Activated CD4-positive, alpha-beta T cell treated with anti-CD3 and anti-CD28 coated beads, Interleukin-10, Interleukin-2, amounts not matched to agents 100 ng/mL and 50 ng/mL, durations not matched to agents 16 hours and 8 hours (primary cell): ENCODE measurements at regions not wholly inside any gene's neighbourhood (a gene's known extent, or its start where the extent isn't known, plus 50 kb on each side); places are given as distances from the start of the nearest gene placed in this dataset.

Experiments used
- DNase-seq: peaks from one replicate; pipeline ENCODE4 v3.0.0-alpha.2; 2020

DNA sequence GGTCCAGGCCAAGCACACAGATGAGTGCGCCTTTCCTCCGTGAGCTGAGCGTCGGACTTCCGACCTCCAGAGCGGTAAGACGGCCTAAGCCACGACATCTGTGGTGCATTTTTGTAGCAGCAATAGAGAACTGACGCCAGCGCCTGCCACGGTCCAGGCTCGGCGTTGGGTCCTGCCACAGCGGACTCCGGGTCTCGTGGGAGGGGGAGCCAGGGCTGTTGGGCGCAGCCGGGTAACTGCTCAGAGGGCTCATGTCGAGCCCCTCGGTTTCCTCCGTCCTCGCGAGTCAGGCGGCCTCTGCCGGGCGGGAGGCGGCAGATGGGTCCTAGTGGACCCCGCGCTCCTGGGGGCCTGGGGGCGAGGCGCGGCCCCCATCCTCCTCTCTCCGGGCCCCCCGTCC, 216.1 kb downstream of the QKI start:
- DNase-seq: no peak

DNA sequence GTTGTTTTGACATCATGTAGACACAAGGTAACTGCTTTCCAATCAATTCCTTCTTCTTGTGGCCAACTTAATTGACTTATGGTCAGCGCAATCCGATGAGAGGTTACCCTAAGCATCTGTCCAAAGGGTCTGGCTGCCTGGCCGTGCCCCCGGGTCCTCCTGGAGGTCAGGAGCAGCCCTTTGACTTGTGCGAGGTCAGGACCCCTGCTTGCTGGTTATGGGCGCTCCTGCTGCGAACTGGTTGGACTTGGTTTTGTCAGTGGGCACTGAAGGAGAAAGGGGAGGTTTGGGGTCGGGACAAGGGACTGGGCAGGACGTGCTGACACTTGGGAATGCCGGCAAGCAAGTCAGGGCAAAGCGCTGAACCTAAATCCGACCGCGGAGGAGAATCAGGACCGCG, 215.6 kb downstream of the QKI start:
- no peak for DNase-seq
